ENCODE measurements at regions not wholly inside any gene's neighbourhood (a gene's known extent, or its start where the extent isn't known, plus 50 kb on each side); places are given as distances from the start of the nearest gene placed in this dataset.

DNA sequence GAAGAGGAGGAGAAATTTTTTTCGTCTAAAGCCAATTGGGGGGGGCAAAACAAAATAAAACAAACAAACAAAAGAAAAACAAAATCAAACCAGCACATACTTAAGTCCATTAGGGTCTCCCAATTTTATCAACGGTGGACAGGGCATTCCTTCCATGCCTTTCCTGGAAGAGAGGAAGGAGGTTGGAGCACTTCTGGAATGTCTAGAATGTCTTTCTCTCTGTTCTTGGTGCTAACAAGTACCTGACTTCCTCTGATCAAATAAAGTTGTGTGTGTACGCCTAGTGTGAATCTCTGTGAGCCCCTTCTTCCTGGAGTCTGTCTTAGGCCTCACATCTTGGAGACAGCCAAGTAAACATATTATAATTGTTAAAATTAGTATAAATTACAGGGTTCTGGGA, 399.0 kb upstream of the LRRTM1 start:
- Histone ChIP-seq H3K4me1 (no peaks in the 10 kb centered on the region), H3K27me3 (no peaks in the 10 kb centered on the region), H3K27ac (no peak overlapping the region), H3K9me3 (no peaks in the 10 kb centered on the region), H3K4me3 (no peak overlapping the region), H3K36me3 (no peaks in the 10 kb centered on the region)
- TF ChIP-seq, protein P1, sequence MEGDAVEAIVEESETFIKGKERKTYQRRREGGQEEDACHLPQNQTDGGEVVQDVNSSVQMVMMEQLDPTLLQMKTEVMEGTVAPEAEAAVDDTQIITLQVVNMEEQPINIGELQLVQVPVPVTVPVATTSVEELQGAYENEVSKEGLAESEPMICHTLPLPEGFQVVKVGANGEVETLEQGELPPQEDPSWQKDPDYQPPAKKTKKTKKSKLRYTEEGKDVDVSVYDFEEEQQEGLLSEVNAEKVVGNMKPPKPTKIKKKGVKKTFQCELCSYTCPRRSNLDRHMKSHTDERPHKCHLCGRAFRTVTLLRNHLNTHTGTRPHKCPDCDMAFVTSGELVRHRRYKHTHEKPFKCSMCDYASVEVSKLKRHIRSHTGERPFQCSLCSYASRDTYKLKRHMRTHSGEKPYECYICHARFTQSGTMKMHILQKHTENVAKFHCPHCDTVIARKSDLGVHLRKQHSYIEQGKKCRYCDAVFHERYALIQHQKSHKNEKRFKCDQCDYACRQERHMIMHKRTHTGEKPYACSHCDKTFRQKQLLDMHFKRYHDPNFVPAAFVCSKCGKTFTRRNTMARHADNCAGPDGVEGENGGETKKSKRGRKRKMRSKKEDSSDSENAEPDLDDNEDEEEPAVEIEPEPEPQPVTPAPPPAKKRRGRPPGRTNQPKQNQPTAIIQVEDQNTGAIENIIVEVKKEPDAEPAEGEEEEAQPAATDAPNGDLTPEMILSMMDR (IDR thresholded peaks at IDR 0.05) = no peak
- TF ChIP-seq POLR2AphosphoS5 (IDR thresholded peaks at IDR 0.05) (no peak), POLR2A (IDR thresholded peaks at IDR 0.05) (no peak), EP300 (IDR thresholded peaks at IDR 0.05) (no peak)
- ATAC-seq (ENCODE audit: low FRiP score in 2 of 2) = no peak
- no peak for DNase-seq
- WGBS, 2 donors = 38 to 44% methylated on average over 3 of the region's 3 CpGs

DNA sequence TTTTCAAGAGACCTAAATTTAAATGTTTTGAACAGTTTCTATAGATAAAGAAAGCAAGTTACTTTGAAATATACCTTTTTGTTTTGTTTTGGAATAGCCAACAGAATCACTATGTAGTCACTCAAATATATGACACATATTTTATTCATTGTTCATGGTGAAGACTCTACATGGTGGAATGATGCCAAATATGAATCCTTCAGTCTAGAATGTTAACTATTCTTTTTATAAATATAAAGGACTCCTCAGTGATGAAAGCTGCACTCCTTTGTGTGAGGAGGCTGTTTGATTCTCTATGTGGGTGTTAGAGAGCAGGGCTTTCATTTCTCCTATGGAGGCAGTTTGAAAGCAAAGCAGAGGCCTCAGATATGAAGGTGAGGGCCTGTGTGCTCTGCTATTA, 396.4 kb upstream of the LRRTM1 start:
- TF ChIP-seq, protein P1 (IDR thresholded peaks at IDR 0.05) = no peak
- no peak for TF ChIP-seq EP300 (IDR thresholded peaks at IDR 0.05)
- TF ChIP-seq POLR2AphosphoS5 (IDR thresholded peaks at IDR 0.05) = no peak
- no peak for TF ChIP-seq POLR2A (IDR thresholded peaks at IDR 0.05)
- no peak for DNase-seq
- Histone ChIP-seq H3K9me3 (no peaks in the 10 kb centered on the region), H3K4me3 (no peak overlapping the region), H3K27me3 (no peaks in the 10 kb centered on the region), H3K4me1 (no peaks in the 10 kb centered on the region), H3K36me3 (no peaks in the 10 kb centered on the region), H3K27ac (no peak overlapping the region)
- ATAC-seq (ENCODE audit: low FRiP score in 2 of 2) = no peak

Small RNAs in the stretch of these regions (small RNA-seq; reads per million reads assigned to genes)
- gene AC013262.1 (0 to 0.31 (median 0) reads per million in 4 donors), gene AC138623.1 (0 reads per million in 4 donors), gene RF00019 (0 reads per million in 4 donors), gene RN7SL201P (0 reads per million in 4 donors), gene RNA5SP99 (0 to 0.22 (median 0.03) reads per million in 4 donors), gene RNU6-1312P (0 reads per million in 4 donors), gene RNU6-685P (0 reads per million in 4 donors), gene RPL37P10 (0 reads per million in 4 donors)

Data from upper lobe of left lung (tissue), 6 donors.